ENCODE measurements at regions not wholly inside any gene's neighbourhood (a gene's known extent, or its start where the extent isn't known, plus 50 kb on each side); places are given as distances from the start of the nearest gene placed in this dataset.
A peak's percentile ranks its signal among the peaks of the same experiment; 100 is the strongest.

GRCh38 chr2:114085238-114085637, 195.3 kb downstream of the ACTR3 start:
- peak in 1 of 2 donors; percentile 7 for DNase-seq
- Histone ChIP-seq H3K27ac (ENCODE audit: low read depth, low read length) (no peak overlapping the region), H3K9me3 (ENCODE audit: insufficient read depth, low read depth, low read length) (no peaks in the 10 kb centered on the region), H2AFZ (ENCODE audit: insufficient read depth, low read length, poor library complexity) (no peak overlapping the region), H2AK5ac (ENCODE audit: low read length) (no peak overlapping the region), H3K4ac (ENCODE audit: low read depth, low read length) (no peak overlapping the region), H3K14ac (ENCODE audit: low read length) (no peak overlapping the region), H2BK12ac (ENCODE audit: low read length) (no peak overlapping the region), H3K36me3 (ENCODE audit: control insufficient read depth in 1 of 2, insufficient read depth in 2 of 2, low read length in 2 of 2) (no peaks in the 10 kb centered on the region), H4K8ac (ENCODE audit: low read depth, low read length) (no peak overlapping the region), H3K23ac (ENCODE audit: low read length) (no peak overlapping the region), H3K4me1 (ENCODE audit: control insufficient read depth in 1 of 2, insufficient read depth in 2 of 2, low read length in 2 of 2) (no peaks in the 10 kb centered on the region), H3K4me2 (ENCODE audit: low read length) (no peak overlapping the region), H3K4me3 (ENCODE audit: low read depth, low read length) (no peak overlapping the region), H2BK5ac (ENCODE audit: low read depth, low read length, poor library complexity) (no peak overlapping the region), H3K18ac (ENCODE audit: low read length) (no peak overlapping the region), H2BK120ac (ENCODE audit: insufficient read depth, low read length, poor library complexity) (no peak overlapping the region), H3K79me2 (ENCODE audit: control insufficient read depth, insufficient read depth, low read length, poor library complexity) (no peaks in the 10 kb centered on the region), H4K91ac (ENCODE audit: low read depth, low read length) (no peak overlapping the region), H3K9ac (ENCODE audit: low read length) (no peak overlapping the region), H3K27me3 (ENCODE audit: insufficient read depth, low read length) (no peaks in the 10 kb centered on the region), H4K12ac (ENCODE audit: low read depth, low read length) (no peak overlapping the region), H3K79me1 (ENCODE audit: low read length) (no peaks in the 10 kb centered on the region)
- no CpG with 5 or more reads among the region's 1 CpG for WGBS (ENCODE audit: extremely low coverage, insufficient coverage, insufficient read length)

- H3K27ac ChIP-seq (ENCODE audit: low read depth, low read length), result no peak overlapping the region
- H3K4me2 ChIP-seq (ENCODE audit: low read length), result no peak overlapping the region
- no peak overlapping the region for H3K23ac ChIP-seq (ENCODE audit: low read length)
- no peak overlapping the region for H2BK12ac ChIP-seq (ENCODE audit: low read length)
- no peak overlapping the region for H4K12ac ChIP-seq (ENCODE audit: low read depth, low read length)
- H3K14ac ChIP-seq (ENCODE audit: low read length), result no peak overlapping the region
- no peak overlapping the region for H3K4ac ChIP-seq (ENCODE audit: low read depth, low read length)
- H3K27me3 ChIP-seq (ENCODE audit: insufficient read depth, low read length), result no peaks in the 10 kb centered on the region
- WGBS (ENCODE audit: extremely low coverage, insufficient coverage, insufficient read length), result no CpG with 5 or more reads among the region's 4 CpGs
- H4K8ac ChIP-seq (ENCODE audit: low read depth, low read length), result no peak overlapping the region
- no peaks in the 10 kb centered on the region for H3K36me3 ChIP-seq (ENCODE audit: control insufficient read depth in 1 of 2, insufficient read depth in 2 of 2, low read length in 2 of 2)
- H3K4me3 ChIP-seq (ENCODE audit: low read depth, low read length), result no peak overlapping the region
- no peak for DNase-seq
- no peaks in the 10 kb centered on the region for H3K79me1 ChIP-seq (ENCODE audit: low read length)
- H3K79me2 ChIP-seq (ENCODE audit: control insufficient read depth, insufficient read depth, low read length, poor library complexity), result no peaks in the 10 kb centered on the region
- H3K18ac ChIP-seq (ENCODE audit: low read length), result no peak overlapping the region
- no peak overlapping the region for H3K9ac ChIP-seq (ENCODE audit: low read length)
- no peaks in the 10 kb centered on the region for H3K9me3 ChIP-seq (ENCODE audit: insufficient read depth, low read depth, low read length)
- H4K91ac ChIP-seq (ENCODE audit: low read depth, low read length), result no peak overlapping the region
- H3K4me1 ChIP-seq (ENCODE audit: control insufficient read depth in 1 of 2, insufficient read depth in 2 of 2, low read length in 2 of 2), result no peaks in the 10 kb centered on the region
- H2AFZ ChIP-seq (ENCODE audit: insufficient read depth, low read length, poor library complexity), result no peak overlapping the region
- no peak overlapping the region for H2AK5ac ChIP-seq (ENCODE audit: low read length)
- H2BK120ac ChIP-seq (ENCODE audit: insufficient read depth, low read length, poor library complexity), result no peak overlapping the region
- no peak overlapping the region for H2BK5ac ChIP-seq (ENCODE audit: low read depth, low read length, poor library complexity)
Measured at GRCh38 chr2:114085992-114086391, 196.1 kb downstream of the ACTR3 start.

- H3K4me1 ChIP-seq (ENCODE audit: control insufficient read depth in 1 of 2, insufficient read depth in 2 of 2, low read length in 2 of 2), result no peaks in the 10 kb centered on the region
- no peaks in the 10 kb centered on the region for H3K79me2 ChIP-seq (ENCODE audit: control insufficient read depth, insufficient read depth, low read length, poor library complexity)
- H2AK5ac ChIP-seq (ENCODE audit: low read length), result no peak overlapping the region
- H3K27me3 ChIP-seq (ENCODE audit: insufficient read depth, low read length), result no peaks in the 10 kb centered on the region
- H3K9ac ChIP-seq (ENCODE audit: low read length), result no peak overlapping the region
- peak; percentile 35 to 57 for DNase-seq
- no peak overlapping the region for H3K4ac ChIP-seq (ENCODE audit: low read depth, low read length)
- no peak overlapping the region for H4K91ac ChIP-seq (ENCODE audit: low read depth, low read length)
- no peak overlapping the region for H2AFZ ChIP-seq (ENCODE audit: insufficient read depth, low read length, poor library complexity)
- no peak overlapping the region for H3K23ac ChIP-seq (ENCODE audit: low read length)
- H3K4me3 ChIP-seq (ENCODE audit: low read depth, low read length), result no peak overlapping the region
- no peak overlapping the region for H2BK5ac ChIP-seq (ENCODE audit: low read depth, low read length, poor library complexity)
- no peak overlapping the region for H4K8ac ChIP-seq (ENCODE audit: low read depth, low read length)
- no peak overlapping the region for H2BK120ac ChIP-seq (ENCODE audit: insufficient read depth, low read length, poor library complexity)
- no peak overlapping the region for H4K12ac ChIP-seq (ENCODE audit: low read depth, low read length)
- no peaks in the 10 kb centered on the region for H3K36me3 ChIP-seq (ENCODE audit: control insufficient read depth in 1 of 2, insufficient read depth in 2 of 2, low read length in 2 of 2)
- H3K79me1 ChIP-seq (ENCODE audit: low read length), result no peaks in the 10 kb centered on the region
- no peak overlapping the region for H3K18ac ChIP-seq (ENCODE audit: low read length)
- H3K27ac ChIP-seq (ENCODE audit: low read depth, low read length), result no peak overlapping the region
- no peak overlapping the region for H2BK12ac ChIP-seq (ENCODE audit: low read length)
- WGBS (ENCODE audit: extremely low coverage, insufficient coverage, insufficient read length), result no CpG with 5 or more reads among the region's 9 CpGs
- no peak overlapping the region for H3K4me2 ChIP-seq (ENCODE audit: low read length)
- H3K14ac ChIP-seq (ENCODE audit: low read length), result no peak overlapping the region
- no peaks in the 10 kb centered on the region for H3K9me3 ChIP-seq (ENCODE audit: insufficient read depth, low read depth, low read length)
Measured at GRCh38 chr2:114089636-114090319, 199.9 kb downstream of the ACTR3 start.

GRCh38 chr2:114091010-114091409, 201.1 kb downstream of the ACTR3 start:
- no peaks in the 10 kb centered on the region for H3K27me3 ChIP-seq (ENCODE audit: insufficient read depth, low read length)
- no peak overlapping the region for H4K12ac ChIP-seq (ENCODE audit: low read depth, low read length)
- H2BK5ac ChIP-seq (ENCODE audit: low read depth, low read length, poor library complexity), result no peak overlapping the region
- H4K8ac ChIP-seq (ENCODE audit: low read depth, low read length), result no peak overlapping the region
- no peaks in the 10 kb centered on the region for H3K79me2 ChIP-seq (ENCODE audit: control insufficient read depth, insufficient read depth, low read length, poor library complexity)
- no peaks in the 10 kb centered on the region for H3K4me1 ChIP-seq (ENCODE audit: control insufficient read depth in 1 of 2, insufficient read depth in 2 of 2, low read length in 2 of 2)
- H2AFZ ChIP-seq (ENCODE audit: insufficient read depth, low read length, poor library complexity), result no peak overlapping the region
- WGBS (ENCODE audit: extremely low coverage, insufficient coverage, insufficient read length), result no CpG with 5 or more reads among the region's 1 CpG
- H3K23ac ChIP-seq (ENCODE audit: low read length), result no peak overlapping the region
- H3K18ac ChIP-seq (ENCODE audit: low read length), result no peak overlapping the region
- H3K14ac ChIP-seq (ENCODE audit: low read length), result no peak overlapping the region
- H3K4ac ChIP-seq (ENCODE audit: low read depth, low read length), result no peak overlapping the region
- H3K27ac ChIP-seq (ENCODE audit: low read depth, low read length), result no peak overlapping the region
- H3K9ac ChIP-seq (ENCODE audit: low read length), result no peak overlapping the region
- no peak overlapping the region for H2BK120ac ChIP-seq (ENCODE audit: insufficient read depth, low read length, poor library complexity)
- H3K9me3 ChIP-seq (ENCODE audit: insufficient read depth, low read depth, low read length), result no peaks in the 10 kb centered on the region
- H3K79me1 ChIP-seq (ENCODE audit: low read length), result no peaks in the 10 kb centered on the region
- no peak overlapping the region for H3K4me3 ChIP-seq (ENCODE audit: low read depth, low read length)
- H3K36me3 ChIP-seq (ENCODE audit: control insufficient read depth in 1 of 2, insufficient read depth in 2 of 2, low read length in 2 of 2), result no peaks in the 10 kb centered on the region
- DNase-seq, result no peak
- H4K91ac ChIP-seq (ENCODE audit: low read depth, low read length), result no peak overlapping the region
- no peak overlapping the region for H2AK5ac ChIP-seq (ENCODE audit: low read length)
- no peak overlapping the region for H3K4me2 ChIP-seq (ENCODE audit: low read length)
- H2BK12ac ChIP-seq (ENCODE audit: low read length), result no peak overlapping the region

All from trophoblast cell (in vitro differentiated cells and primary cell).